ENCODE measurements at regions not wholly inside any gene's neighbourhood (a gene's known extent, or its start where the extent isn't known, plus 50 kb on each side); places are given as distances from the start of the nearest gene placed in this dataset.

DNA sequence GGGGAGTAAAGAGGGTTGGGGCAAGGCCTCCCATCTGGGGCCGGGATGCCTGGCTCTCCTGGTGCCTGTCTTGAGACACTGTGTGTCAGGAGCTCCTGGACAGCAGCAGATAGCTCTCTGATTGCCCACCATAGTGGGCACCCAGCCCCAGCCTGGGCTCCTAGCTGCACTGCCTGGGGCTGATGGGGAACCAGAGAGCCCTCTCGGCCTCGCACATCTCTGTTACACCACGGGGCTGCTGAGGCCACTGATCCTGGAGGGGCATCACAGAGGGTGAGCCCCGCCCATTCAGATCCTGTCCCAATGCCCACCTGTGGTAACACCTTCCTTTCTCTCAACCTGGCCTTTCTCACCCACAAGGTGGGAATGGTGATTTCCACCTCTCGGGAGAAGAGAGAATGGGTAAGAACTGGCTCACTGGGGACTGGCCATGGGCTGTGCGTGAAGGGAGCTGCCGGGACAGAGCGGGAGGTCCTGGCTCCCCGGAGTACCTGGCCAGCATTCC lies 135.9 kb downstream of the URI1 start:
- H3K36me3 ChIP-seq, result no peaks in the 10 kb centered on the region
- H3K9me3 ChIP-seq, result no peaks in the 10 kb centered on the region
- no peak overlapping the region for H3K27ac ChIP-seq
- intact Hi-C loops (cut with DNase I), result no loop called here
- H3K4me1 ChIP-seq, result no peaks in the 10 kb centered on the region
- no peak for TF ChIP-seq POLR2AphosphoS5 (IDR thresholded peaks at IDR 0.05; ENCODE audit: insufficient read depth in 1 of 2, low read depth in 1 of 2)
- TF ChIP-seq, protein P1, sequence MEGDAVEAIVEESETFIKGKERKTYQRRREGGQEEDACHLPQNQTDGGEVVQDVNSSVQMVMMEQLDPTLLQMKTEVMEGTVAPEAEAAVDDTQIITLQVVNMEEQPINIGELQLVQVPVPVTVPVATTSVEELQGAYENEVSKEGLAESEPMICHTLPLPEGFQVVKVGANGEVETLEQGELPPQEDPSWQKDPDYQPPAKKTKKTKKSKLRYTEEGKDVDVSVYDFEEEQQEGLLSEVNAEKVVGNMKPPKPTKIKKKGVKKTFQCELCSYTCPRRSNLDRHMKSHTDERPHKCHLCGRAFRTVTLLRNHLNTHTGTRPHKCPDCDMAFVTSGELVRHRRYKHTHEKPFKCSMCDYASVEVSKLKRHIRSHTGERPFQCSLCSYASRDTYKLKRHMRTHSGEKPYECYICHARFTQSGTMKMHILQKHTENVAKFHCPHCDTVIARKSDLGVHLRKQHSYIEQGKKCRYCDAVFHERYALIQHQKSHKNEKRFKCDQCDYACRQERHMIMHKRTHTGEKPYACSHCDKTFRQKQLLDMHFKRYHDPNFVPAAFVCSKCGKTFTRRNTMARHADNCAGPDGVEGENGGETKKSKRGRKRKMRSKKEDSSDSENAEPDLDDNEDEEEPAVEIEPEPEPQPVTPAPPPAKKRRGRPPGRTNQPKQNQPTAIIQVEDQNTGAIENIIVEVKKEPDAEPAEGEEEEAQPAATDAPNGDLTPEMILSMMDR (IDR thresholded peaks at IDR 0.05), result no peak
- TF ChIP-seq POLR2A (IDR thresholded peaks at IDR 0.05), result no peak
- H3K27me3 ChIP-seq, result no peaks in the 10 kb centered on the region
- no peak overlapping the region for H3K4me3 ChIP-seq
- DNase-seq (ENCODE audit: extremely low spot score in 2 of 2), result no peak

DNA sequence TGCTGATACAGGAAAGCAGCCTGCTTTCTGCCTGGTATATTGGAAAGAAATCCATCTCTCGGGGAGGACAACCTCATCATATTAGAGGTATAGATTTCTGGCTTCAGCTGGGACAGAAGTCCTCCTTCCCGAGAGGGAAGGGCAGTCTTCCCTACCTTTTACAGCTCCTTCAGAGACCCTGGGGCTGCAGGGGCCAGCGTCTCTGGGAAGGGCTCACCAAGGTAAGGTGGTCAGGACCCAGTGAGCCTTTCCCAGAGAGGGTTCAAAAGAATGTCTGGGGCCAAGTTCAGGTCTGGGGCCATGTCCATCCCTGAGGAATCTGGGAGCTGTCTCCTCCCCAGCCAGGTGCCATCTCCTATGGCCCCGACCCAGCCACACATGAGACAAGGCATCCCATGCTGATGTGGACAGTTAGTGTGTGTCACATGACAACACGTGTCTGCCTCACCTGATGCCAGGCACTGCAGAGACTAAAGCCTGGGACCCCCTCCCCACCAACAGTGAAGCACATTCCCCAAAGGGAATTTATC lies 136.4 kb downstream of the URI1 start:
- Histone ChIP-seq H3K27ac (no peak overlapping the region), H3K4me3 (no peak overlapping the region), H3K9me3 (no peaks in the 10 kb centered on the region), H3K36me3 (no peaks in the 10 kb centered on the region), H3K4me1 (no peaks in the 10 kb centered on the region), H3K27me3 (no peaks in the 10 kb centered on the region)
- intact Hi-C loops (cut with DNase I), result no loop called here
- no peak for DNase-seq (ENCODE audit: extremely low spot score in 2 of 2)
- TF ChIP-seq, protein P1 (IDR thresholded peaks at IDR 0.05), result no peak
- TF ChIP-seq POLR2AphosphoS5 (IDR thresholded peaks at IDR 0.05; ENCODE audit: insufficient read depth in 1 of 2, low read depth in 1 of 2) (no peak), POLR2A (IDR thresholded peaks at IDR 0.05) (no peak)

DNA sequence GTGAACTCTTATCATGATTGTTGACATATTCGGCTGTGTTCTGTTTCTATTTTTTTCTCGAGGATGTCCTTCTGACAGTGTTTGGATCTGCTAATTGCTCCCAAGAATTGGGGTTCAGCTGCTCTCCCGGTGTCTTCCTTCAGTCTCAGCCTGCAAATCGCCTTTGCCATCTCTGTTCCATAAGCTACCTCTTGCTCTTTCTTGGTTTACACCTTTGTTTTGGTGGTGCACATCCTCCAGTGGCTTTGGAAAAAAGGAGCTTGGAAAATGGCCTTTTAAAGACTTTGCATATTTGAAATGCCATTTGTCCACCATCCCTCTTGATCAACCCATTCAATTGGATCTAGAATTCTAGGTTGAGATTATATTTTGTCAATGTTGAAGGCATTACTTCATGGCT lies 137.2 kb downstream of the URI1 start:
- Histone ChIP-seq H3K36me3 (no peaks in the 10 kb centered on the region), H3K27ac (no peak overlapping the region)
- intact Hi-C loops (cut with DNase I), result no loop called here

DNA sequence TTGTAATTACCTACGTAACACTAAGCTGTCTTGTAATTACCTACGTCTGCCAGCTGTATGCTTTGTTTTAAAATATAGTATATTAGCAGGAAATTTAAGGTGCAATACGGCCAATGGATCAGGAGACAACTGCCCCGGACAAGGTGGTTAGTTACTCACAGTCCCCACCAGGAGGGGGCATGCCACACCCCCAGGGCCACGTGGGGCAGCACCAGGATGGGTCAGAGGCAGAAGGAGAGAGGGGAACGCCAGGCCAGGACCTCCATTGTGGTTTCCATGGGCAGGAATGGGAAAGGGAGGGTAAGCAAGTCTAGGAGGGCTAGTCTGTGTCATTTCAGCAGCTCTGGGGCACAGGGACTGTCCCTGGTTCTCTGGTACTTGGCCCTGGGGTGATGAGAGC lies 140.1 kb downstream of the URI1 start:
- DNase-seq (ENCODE audit: extremely low spot score in 2 of 2), result no peak
- Histone ChIP-seq H3K4me1 (no peaks in the 10 kb centered on the region), H3K27me3 (no peaks in the 10 kb centered on the region), H3K27ac (no peak overlapping the region), H3K9me3 (no peaks in the 10 kb centered on the region), H3K4me3 (no peak overlapping the region), H3K36me3 (no peaks in the 10 kb centered on the region)
- TF ChIP-seq POLR2A (IDR thresholded peaks at IDR 0.05) (no peak), POLR2AphosphoS5 (IDR thresholded peaks at IDR 0.05; ENCODE audit: insufficient read depth in 1 of 2, low read depth in 1 of 2) (no peak)
- TF ChIP-seq, protein P1 (IDR thresholded peaks at IDR 0.05), result no peak
- intact Hi-C loops (cut with DNase I), result no loop called here

More for the DNA sequence above, 137.2 kb downstream of the URI1 start:
- no peaks in the 10 kb centered on the region for H3K4me1 ChIP-seq
- no peaks in the 10 kb centered on the region for H3K9me3 ChIP-seq
- H3K27me3 ChIP-seq, result no peaks in the 10 kb centered on the region
- no peak for DNase-seq (ENCODE audit: extremely low spot score in 2 of 2)
- H3K4me3 ChIP-seq, result no peak overlapping the region
- TF ChIP-seq POLR2AphosphoS5 (IDR thresholded peaks at IDR 0.05; ENCODE audit: insufficient read depth in 1 of 2, low read depth in 1 of 2) (no peak), POLR2A (IDR thresholded peaks at IDR 0.05) (no peak)
- TF ChIP-seq, protein P1 (IDR thresholded peaks at IDR 0.05), result no peak

DNA sequence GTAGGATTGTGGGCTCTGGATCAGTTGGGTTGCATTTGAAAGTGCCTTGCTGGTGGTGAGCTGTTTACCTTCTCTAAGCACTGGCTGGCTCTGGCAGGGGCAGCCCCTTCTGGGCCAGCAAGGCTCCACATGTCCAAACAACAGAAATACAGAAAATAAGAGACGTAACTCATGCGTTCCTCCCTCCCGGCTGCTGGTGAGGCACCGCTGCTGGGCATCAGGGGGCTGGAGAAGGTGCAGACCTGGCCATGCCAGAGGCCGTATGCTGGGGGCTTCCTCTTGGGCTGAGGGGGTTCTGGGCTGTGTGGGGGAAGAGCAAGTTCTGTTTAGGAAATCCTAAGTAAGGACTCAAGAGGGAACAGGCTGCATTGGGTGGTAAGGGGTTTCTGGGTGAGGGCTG lies 140.6 kb downstream of the URI1 start:
- no peaks in the 10 kb centered on the region for H3K36me3 ChIP-seq
- no peak overlapping the region for H3K27ac ChIP-seq
- no peaks in the 10 kb centered on the region for H3K27me3 ChIP-seq
- H3K4me3 ChIP-seq, result no peak overlapping the region
- no peaks in the 10 kb centered on the region for H3K9me3 ChIP-seq
- TF ChIP-seq, protein P1 (IDR thresholded peaks at IDR 0.05), result no peak
- TF ChIP-seq POLR2A (IDR thresholded peaks at IDR 0.05) (no peak), POLR2AphosphoS5 (IDR thresholded peaks at IDR 0.05; ENCODE audit: insufficient read depth in 1 of 2, low read depth in 1 of 2) (no peak)
- H3K4me1 ChIP-seq, result no peaks in the 10 kb centered on the region
- intact Hi-C loops (cut with DNase I), result no loop called here
- no peak for DNase-seq (ENCODE audit: extremely low spot score in 2 of 2)
